ENCODE measurements at regions not wholly inside any gene's neighbourhood (a gene's known extent, or its start where the extent isn't known, plus 50 kb on each side); places are given as distances from the start of the nearest gene placed in this dataset.

DNA sequence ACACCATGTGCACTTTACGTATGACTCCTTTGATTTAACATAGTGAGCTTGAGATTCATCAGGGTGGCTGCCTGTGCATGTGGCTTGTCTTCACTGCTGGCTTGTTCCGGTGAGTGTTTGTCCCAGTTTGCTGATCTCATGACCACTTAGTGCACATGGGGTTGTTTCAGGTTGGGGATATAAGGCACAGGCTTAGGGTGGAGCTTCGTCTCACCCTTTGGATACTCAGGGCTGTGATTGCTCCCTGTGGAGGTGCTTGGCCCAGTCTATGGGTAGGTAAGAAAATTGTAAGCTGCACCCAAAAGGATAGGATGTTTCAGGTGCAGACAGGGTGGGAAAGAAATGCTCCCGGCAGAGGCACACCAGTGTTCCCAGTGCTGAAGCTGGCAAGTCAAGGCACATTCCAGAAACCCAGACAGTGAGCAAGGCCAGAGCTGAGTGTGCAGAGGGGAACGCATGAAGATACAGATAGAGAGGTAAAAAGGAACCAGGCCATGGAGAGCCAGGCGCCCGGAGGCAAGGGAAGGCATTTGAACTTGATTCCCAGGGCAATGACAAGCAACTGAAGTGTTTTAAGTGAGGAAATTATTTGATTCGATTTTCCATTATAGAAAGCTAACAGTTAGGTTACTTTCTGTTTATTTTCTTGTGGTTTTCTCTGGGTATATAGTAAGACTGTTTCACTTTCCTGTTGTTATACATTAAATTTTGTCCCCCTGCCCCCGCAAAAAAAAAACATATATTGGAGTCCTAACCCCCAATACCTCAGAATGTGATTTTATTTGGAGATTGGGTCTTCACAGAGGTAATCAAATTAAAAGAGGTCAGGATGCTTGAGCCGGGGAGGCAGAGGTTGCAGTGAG is 289.8 kb upstream of the KLF6 start:
- DNase-seq (ENCODE audit: low read depth) = no peak

DNA sequence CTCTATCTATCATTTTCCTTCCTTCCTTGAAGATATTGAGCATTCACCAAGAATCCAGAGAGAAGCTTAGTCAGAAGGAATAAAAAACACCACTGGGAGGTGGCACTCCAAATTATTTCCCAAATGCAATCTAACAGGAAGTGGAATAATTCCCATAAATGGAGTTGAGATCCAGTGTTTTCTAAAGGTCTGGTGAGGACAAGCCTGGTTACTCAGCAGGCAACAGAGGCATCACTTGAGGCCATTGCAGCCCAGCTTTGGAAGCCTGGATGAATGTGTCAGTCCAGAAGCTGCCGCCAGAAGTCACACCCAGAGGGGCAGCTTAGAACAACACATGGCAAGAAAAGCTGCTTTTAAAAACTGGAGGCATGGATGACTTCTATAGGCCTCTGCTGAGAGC is 288.9 kb upstream of the KLF6 start:
- DNase-seq (ENCODE audit: low read depth) = no peak

DNA sequence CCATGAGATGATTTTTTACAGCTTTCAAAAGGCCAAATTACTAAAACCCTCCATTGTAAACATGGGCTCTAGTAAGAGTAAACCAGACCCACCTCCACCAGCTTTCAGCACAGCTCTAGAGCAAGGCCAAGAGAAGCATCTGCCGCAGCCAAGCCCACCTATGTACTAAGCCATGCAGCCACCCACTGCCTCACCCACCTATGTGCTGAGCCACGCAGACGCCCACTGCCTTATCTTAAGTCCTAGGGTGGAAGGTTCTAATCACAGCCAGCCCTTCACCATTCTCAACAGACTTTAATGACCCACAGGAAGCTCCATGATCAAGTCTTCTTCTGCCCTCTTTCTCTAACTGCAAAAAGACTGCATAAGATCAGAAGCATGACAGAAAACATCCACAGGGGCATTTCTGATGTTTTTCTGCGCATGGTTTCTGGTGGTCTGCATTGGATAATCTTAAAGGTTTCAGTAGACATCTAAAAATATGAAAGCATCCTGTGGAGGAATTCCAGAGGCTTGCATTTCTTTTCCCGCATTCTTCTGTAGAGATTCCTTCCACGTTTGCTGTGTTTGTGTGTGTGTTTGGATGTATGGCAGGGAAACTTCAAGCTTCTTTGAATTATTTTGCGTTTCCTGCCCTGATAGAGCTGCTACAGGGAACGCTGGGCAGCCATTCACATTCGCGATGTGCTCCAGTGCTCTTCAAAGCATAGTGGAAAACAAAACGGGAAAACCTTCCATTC is 286.1 kb upstream of the KLF6 start:
- DNase-seq (ENCODE audit: low read depth) = no peak

DNA sequence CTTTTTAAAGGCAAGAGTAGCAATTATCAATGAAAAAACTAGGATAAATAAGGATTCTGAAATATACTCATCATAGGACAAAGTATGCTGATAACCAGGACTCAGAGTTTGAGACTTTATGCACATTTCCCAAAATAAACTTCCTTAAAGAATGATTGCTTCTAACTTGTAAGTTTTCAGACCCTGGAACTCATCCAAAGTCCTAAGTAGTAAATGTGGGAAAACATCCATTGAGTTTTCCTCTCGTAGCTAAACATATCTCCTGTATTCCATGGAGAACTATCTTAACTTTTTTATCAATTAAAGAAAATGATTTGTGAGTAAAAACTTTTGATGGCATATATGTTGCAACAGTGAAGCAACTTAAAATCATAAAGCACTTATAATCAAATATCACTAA is 285.2 kb upstream of the KLF6 start:
- no peak for DNase-seq (ENCODE audit: low read depth)

DNA sequence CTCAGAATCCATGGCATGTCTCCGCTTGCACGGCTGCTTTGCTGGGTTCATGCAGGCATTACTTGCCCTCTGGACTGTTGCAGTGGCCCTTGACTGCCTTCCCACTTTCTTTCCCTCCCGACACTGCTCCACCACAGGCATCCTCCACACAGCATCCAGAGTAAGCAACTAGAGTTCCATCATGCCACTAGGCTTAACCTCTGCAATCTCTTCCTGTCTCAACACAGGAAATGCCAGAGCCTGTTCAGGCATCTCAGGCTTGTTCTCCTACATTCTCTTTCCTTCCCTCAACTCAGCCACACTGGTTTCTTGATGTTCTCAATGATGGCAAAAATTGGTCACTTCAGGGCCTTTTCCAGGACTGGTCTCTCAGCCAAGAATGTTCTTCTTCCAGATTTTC is 284.5 kb upstream of the KLF6 start:
- no peak for DNase-seq (ENCODE audit: low read depth)

DNA sequence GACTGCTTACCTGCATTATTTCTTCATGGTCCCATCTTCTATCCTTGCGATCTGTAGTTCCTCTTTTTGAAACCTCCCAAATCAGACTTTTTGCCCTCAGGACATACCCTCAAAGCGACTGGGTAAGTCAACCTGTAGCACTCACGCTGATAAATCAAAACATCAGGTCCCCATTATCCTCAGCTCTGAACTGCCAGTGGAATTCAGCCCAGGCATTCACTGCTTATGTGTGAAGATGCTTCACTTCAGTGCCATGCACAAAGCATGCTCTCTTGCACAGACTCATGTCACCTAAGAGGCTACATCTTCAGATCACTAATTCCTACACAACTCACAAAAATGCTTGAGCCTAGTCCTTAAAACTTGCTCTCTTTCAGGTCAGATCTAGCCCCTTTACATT is 283.6 kb upstream of the KLF6 start:
- DNase-seq (ENCODE audit: low read depth) = no peak

DNA sequence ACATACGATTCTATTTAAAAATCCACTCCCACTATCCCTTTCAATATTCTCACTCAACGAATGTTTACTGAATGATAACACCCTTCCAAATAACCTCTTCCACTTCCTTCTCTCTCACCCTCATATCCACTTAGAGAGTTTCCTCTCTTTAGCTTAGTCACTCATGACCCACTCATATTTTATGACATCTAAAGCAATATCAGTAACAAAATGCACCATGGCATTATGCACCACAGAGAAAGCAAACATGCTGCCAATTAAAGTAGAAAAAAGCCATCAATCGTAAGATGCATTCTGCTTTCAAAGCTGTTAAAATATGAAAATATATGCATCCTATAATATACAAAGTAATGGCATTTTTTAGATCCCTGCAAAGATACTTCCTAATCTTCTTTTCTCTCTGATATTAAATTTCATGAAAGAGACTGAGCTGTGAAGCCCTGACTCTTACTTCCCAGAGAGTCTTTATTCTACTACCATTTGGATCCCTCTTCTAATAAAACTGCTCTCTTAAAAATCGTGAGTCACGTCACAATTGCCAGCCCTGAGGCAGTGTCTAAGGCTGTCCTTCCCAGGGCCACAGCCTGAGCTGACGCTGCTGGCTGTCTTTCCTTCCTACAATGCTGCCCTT is 283.0 kb upstream of the KLF6 start:
- no peak for DNase-seq (ENCODE audit: low read depth)

DNA sequence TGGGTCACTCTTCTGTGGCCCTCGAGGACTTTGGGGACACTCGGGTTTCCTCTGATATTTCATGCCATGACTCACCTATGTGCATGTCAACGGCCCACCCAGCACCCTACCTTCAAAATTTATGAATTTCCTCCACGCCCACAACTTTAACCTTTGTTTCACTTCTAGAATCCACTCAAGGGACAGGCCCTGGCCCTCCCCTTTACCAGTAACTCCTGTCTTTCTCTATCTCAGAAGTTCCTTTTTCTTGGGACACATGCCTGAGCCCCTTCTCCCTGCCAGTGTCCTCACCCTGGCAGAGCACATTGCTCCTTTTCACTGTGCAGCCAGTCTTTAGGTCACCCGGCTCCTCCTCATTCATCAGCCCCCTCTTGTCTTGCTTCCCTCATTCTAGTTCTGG is 282.5 kb upstream of the KLF6 start:
- DNase-seq (ENCODE audit: low read depth) = no peak

DNA sequence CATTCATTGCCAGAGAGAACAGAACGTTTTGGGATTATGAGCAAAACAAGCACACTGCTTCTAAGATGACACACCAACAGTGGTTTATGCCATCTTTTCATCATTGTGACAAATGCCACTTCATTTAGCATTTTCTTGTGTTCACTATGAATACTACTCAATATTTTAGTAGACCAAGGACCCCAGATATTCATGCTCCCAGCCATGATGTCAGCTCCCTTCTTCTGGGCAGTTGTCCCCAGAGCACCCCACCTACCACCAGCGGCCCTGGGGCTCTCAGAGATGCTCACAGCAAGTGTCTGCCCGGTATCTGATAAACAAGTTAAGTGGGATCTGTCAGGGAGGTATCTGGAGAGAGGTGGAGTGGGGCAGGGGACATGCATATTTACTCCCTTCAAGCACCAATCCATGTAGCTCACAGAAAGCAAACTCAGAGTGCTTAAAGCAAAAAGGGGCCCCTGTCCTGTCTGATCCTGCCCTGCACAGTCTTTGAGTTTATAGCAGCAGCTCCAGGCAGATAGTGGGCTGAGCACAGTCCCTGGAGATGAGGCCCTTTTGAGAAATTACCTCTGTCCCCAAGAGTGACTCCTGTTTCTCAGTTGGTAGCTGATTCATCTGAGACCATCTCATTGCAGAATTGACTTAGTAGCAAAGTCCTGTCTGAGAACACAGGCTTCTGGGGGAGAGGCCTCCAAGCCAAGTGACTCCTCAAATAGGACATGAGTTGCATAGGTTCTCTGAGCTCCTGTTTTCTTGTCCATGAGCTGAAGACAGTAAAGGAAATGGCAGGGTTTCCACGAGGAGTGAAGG is 281.8 kb upstream of the KLF6 start:
- DNase-seq (ENCODE audit: low read depth) = no peak

DNA sequence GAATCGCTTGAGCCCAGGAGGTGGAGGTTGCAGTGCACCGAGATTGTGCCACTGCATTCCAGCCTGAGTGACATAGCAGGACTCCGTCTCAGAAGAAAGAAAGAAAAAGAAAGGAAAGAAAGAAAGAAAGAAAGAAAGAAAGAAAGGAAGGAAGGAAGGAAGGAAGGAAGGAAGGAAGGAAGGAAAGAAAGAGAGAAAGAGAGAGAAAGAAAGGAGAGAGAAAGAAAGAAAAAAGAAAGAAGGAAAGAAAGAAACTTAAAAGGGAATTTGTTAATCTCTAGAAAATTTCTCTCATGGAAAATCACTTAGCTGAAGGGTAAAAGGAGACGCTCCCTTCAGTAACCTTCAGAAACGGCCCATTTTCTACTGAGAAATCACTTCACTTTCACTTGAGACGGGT is 279.5 kb upstream of the KLF6 start:
- DNase-seq (ENCODE audit: low read depth) = no peak

DNA sequence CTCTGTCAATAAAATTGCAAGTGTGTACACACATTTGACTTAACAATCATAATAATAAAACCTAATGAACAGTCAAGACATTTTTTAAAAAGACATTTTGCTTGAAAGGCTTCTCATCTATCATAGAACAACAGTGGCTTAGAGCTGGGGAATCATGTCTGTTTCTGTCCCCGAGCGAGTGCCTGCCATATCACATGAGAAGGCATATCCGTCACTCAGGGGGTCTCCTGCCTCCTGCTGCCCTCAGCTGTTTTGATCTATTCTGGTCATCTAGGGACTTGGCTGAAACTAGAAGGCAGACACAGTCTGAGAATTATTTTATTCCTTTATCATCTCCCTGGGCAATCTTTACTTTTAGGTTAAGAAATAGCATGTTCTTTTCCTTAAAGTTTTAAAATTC is 278.7 kb upstream of the KLF6 start:
- DNase-seq (ENCODE audit: low read depth) = no peak

DNA sequence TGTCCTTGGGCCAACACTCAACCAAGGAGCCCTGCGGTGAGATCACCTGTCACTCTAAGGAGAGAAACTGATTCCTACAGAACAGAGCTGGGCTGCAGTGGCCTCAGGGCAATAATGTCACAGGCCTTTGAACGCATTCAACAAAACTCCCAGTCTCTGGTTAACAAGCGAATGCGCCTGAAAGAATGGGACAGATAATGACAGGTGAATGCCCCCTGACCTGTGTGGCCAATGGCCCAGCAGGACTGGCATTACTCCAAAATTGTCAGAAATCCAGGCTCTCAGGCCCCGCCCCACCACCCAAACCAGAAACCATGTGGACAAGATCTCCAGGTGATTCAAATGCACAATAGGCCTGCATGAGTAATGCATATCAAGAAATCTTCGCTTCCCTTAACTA is 277.7 kb upstream of the KLF6 start:
- DNase-seq (ENCODE audit: low read depth) = no peak

DNA sequence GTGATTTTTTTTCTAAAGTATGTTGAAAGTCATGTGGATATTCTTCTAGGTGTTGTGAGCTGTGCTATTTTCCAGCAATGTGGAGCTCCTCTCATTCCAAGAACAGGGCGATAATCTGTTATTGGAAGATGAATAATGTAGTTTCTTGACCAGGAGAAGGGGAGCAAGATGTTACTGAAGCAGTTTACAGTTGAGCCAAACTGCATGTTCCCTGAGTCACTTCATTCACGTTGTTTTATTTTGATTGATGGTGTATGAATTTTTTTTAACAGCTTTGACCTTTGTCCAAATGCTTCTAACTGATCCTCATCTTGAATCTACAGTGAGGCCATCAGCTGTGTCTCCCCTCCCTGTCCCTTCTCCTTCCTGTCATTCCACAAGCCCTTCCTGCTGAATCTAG is 277.1 kb upstream of the KLF6 start:
- DNase-seq (ENCODE audit: low read depth) = no peak

DNA sequence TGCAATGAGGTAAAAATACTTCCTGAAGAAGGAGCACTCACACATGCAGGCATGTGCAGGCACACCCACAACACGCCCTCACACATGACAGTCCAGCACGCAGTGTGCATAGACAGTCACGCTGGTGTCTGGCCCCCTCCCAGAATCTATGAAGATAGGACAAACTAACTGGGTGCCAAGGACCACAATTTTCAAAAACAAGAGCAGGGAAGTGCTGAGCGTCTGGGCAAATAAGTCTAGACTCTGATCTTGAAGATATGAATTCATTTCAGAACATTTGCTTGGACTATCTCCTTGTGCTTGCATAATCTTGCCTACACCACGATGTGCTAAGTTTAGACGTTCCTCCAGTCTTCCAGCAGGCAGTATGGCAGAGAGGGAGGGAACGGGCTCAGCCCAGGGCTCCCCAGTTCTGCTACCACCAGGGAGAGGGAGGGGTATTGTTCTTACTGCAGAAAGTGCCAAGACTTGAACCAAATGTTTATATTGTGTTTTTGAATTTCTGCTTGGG is 276.5 kb upstream of the KLF6 start:
- peak; percentile 16 for DNase-seq (ENCODE audit: low read depth)

DNA sequence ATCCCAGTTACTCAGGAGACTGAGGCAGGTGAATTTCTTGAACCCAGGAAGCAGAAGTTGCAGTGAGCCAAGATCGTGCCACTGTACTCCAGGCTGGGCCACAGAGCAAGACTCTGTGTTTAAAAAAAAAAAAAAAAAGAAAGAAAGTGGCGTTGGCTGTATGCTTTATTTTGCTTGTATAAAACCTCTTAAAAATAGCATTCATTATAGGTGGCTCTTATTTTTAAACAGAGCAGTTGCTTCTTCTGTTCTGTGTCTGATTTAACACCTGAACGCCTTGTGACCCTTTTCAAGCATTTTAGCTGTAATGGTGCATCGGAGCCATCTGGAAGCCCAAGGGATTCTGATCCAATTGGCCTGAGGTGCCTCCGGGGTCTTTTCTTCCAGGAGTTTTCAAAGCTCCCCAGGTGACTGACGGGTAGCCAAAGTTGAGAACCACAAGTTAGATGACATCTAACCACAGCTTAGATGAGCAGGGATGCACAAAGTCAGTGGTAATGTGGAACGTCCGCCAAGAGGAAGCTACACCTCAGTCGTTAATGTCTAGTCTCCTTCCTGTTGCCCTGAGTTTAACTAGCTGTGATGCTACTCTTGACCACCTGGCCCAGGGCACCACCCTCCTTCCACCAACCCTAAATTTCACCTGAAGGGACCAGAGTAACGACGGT is 274.6 kb upstream of the KLF6 start:
- DNase-seq (ENCODE audit: low read depth) = no peak

DNA sequence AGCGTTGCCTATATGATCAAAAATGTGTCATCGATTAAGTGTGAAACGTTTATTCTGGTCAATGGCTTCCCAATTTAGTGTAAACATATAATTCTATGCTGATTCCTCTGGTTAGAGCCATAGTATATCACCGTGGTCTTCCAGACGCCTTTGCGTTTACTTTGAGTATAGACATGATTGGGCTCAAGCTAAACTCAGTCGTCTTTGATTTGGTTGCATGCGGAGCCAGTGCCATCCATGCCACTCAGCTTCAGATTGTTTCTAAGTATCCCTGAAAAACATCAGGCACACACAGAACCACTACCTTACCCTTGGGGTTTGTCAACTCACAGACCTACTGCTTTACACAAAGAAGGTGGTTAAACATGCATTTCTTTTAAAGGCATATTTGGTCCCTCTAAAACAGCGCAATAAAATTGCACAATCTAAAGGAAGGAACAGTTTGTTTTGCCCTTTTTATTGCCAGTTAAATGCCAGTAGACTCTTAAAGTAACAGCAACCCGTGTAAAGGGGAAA is 273.6 kb upstream of the KLF6 start:
- DNase-seq (ENCODE audit: low read depth) = no peak

DNA sequence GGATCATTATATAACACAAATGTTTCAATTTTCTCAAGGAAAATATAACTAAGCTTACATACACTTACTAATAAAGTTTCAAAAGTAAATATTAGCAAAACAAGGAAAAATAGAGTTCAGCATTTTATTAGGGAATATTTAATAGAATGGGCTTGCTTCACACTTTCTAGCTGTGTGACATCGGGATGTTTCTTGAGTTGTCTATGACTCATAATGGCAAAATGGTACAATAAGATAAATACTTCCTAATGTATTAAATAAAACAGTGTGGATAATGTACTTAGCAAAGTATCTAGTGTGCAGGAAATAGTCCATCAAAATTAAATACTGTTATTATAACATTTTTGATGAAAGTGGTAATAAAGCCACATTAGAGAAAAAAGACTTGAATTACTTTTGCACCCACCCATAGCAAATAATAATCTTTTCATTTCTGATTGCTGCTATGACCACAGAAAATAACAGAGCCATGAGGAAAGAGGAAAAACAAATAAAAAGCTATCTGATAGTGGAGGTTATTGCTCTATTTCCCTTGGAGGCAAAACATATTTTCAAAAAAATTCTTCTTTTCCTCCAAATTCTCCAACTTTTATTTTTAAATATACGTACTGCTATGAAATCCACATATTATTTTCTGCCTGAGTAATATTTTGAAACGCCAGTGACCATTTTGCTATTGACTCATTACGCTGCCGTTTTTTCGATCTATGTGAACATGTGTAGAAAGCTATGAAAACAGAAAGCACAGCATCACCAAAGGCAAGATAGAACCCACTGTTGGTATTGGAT is 272.9 kb upstream of the KLF6 start:
- no peak for DNase-seq (ENCODE audit: low read depth)

DNA sequence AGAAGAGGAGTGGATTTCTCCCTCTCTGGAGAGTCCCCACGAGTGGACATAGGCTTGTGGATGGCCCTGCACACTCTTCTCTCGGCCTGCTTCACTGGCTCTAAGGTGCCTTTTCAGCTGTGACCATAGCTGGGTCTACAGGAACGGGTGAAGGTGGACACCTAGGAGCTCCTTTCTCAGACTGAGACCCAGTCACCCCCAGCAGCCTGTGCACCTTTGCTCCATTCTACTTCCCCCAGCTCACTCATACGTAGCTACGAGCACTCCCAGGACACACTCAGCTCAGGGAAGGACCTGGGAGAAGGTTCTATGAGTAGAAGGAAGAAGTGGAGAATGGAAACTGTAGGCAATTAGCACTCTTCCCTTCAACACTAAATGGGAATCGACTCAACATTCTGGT is 272.0 kb upstream of the KLF6 start:
- no peak for DNase-seq (ENCODE audit: low read depth)

DNA sequence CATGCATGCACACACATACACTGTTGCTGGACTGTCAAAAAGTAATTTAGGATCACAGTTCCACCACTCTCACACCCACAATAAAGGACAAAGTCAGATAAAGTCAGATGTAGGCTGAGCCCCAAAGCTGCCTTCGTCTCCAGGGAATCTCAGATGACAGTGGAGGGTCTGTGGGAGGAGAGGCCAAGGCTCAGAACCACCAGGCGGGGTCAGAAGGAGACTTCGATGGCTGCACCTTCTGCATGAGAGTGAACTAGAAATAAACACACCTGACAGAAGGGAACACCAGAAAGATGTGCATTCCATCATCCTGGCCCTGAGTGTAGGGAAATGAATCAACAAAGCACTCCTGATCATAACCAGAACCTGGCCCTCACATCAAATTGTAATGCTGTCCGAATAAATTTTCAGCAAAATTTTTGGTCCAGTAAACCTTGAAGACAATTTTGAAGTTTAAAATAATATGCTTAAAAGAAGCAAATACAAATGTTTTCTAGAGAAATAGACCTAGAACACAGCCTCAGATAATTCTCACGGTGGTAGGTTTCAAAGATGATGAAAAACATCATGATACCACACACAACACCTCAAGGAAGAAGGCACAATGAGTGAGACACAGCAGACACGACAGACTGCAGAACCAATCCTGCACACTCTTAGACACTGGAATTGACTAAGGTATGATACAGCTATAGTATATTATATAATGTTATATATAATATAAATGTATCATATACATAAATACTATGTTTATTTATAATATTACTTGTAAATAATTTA is 269.8 kb upstream of the KLF6 start:
- no peak for DNase-seq (ENCODE audit: low read depth)

DNA sequence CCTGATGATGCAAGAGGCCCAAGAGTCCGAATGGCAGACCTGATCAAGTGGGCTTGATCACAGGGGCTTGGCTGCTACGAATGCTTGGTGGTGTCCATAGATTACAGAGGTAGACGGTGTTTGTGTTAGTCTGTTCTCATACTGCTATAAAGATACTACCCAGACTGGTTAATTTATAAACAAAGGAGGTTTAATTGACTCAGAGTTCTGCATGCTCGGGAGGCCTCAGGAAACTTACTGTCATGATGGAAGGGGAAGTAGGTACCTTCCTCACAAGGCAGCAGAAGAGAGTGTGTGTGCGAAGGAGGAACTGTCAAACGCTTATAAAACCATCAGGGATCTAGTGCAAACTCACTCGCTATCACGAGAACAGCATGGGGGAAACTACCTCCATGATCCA is 268.9 kb upstream of the KLF6 start:
- no peak for DNase-seq (ENCODE audit: low read depth)

Data from T-helper 22 cell (primary cell).